Vagina (tissue), 2 donors: ENCODE measurements at regions not wholly inside any gene's neighbourhood (a gene's known extent, or its start where the extent isn't known, plus 50 kb on each side); places are given as distances from the start of the nearest gene placed in this dataset.
A peak's percentile ranks its signal among the peaks of the same experiment; 100 is the strongest.
"Not testable (repeated sequence)": the region's sequence is repeated elsewhere in the genome, so short reads cannot be mapped to it uniquely, and the experiment has no call there.

Source experiments
- DNase-seq, 2 donors: peaks; one replicate each; pipeline ENCODE4 v3.0.0-alpha.2; 2017; ENCODE audit errors: extremely low spot score in 2 of 2
- H3K27ac ChIP-seq: fragments of 200-600 bp; sonication (generic); one replicate; pipeline ENCODE4 v1.5.1; 2019
- H3K27me3 ChIP-seq: fragments of 200-600 bp; sonication (generic); one replicate; pipeline ENCODE4 v1.5.1; 2019
- H3K36me3 ChIP-seq, 2 donors: fragments of 200-600 bp; sonication (generic); one replicate each; pipeline ENCODE4 v1.5.1; 2017 to 2019
- H3K4me1 ChIP-seq: fragments of 200-600 bp; sonication (generic); one replicate; pipeline ENCODE4 v1.5.1; 2019
- H3K4me3 ChIP-seq, 2 donors: fragments of 200-600 bp; sonication (generic); 1 replicate in 1 of 2; 2 replicates in 1 of 2; pipeline ENCODE4 v1.5.1; 2016 to 2019
- H3K9me3 ChIP-seq: fragments of 200-600 bp; sonication (generic); one replicate; pipeline ENCODE4 v1.5.1; 2019
- POLR2A ChIP-seq, 2 donors: fragments of 450-650 bp; IDR thresholded peaks; one replicate each; pipeline ENCODE4 v1.6.1; 2017; ENCODE audit warnings: antibody characterized with exemption in 2 of 2, mild to moderate bottlenecking in 2 of 2, moderate library complexity in 2 of 2
- POLR2AphosphoS5 ChIP-seq, 2 donors: sonication (generic); formaldehyde crosslinking; IDR thresholded peaks; one replicate each; pipeline ENCODE4 v1.9.0; 2017; ENCODE audit warnings: antibody characterized with exemption in 2 of 2, mild to moderate bottlenecking in 2 of 2, low read depth in 1 of 2; ENCODE audit not compliant: insufficient read depth in 1 of 2
- intact Hi-C: fragments of 100-400 bp; cut with DNase I; formaldehyde crosslinking; loops from one replicate; pipeline ENCODE4 v1.15.1; 2023
- TF ChIP-seq, protein P1 (sequence below), 3 experiments: fragments of 450-650 bp in 2 of 3; fragments of 200-600 bp in 1 of 3; sonication (generic) in 1 of 3; IDR thresholded peaks; one replicate each; pipeline ENCODE4 v1.5.1; 2017 to 2019; ENCODE audit warnings: antibody characterized with exemption in 3 of 3, mild to moderate bottlenecking in 2 of 3, moderate library complexity in 2 of 3

DNA sequence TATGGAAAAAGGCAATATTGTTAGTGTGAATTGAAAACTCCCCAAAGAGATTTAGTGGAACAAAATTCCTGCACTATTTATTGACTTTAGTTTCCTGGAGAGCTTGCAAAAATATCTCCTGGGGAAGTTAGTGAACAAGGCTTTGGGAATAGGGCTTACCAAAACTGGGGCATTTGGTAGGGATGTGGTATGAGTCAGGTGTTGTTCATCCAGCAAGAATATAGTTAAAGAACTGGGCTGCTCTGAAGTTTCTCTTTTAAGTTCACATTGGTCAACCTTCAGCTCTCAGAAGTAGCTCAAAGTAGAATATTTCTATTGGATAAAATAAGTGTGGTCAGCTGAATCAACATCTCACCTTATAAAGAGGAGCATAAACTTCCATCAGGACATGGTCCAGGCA is 185.0 kb downstream of the CPE start:
- Histone ChIP-seq H3K4me3 (no peak overlapping the region), H3K4me1 (no peaks in the 10 kb centered on the region), H3K36me3 (no peaks in the 10 kb centered on the region), H3K27me3 (no peaks in the 10 kb centered on the region), H3K9me3 (no peaks in the 10 kb centered on the region), H3K27ac (no peak overlapping the region)
- intact Hi-C loops = no loop called here
- DNase-seq = no peak
- no peak for TF ChIP-seq POLR2AphosphoS5 (IDR thresholded peaks at IDR 0.05; ENCODE audit: insufficient read depth in 1 of 2, low read depth in 1 of 2)
- TF ChIP-seq, protein P1, sequence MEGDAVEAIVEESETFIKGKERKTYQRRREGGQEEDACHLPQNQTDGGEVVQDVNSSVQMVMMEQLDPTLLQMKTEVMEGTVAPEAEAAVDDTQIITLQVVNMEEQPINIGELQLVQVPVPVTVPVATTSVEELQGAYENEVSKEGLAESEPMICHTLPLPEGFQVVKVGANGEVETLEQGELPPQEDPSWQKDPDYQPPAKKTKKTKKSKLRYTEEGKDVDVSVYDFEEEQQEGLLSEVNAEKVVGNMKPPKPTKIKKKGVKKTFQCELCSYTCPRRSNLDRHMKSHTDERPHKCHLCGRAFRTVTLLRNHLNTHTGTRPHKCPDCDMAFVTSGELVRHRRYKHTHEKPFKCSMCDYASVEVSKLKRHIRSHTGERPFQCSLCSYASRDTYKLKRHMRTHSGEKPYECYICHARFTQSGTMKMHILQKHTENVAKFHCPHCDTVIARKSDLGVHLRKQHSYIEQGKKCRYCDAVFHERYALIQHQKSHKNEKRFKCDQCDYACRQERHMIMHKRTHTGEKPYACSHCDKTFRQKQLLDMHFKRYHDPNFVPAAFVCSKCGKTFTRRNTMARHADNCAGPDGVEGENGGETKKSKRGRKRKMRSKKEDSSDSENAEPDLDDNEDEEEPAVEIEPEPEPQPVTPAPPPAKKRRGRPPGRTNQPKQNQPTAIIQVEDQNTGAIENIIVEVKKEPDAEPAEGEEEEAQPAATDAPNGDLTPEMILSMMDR (IDR thresholded peaks at IDR 0.05) = no peak
- TF ChIP-seq POLR2A (IDR thresholded peaks at IDR 0.05) = no peak

DNA sequence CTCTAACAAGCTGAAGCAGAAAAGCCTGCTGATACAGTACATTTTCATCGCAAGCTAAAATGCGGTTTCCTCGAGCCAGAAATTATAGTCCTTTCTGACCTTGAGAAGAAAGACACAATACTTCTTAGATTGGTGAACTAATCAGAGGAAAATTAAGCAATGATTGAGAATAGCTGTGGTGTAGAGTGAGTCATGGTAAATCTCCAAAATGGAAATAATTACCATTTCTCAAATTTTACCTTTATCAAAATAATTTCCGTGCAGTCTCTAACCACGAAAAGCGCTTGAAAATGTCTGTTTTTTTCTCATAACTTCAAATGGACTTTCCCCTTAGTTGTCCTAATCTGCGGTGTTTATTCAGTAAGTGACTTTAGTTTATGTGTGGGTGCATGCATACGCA is 190.2 kb downstream of the CPE start:
- Histone ChIP-seq H3K36me3 (no peaks in the 10 kb centered on the region), H3K9me3 (no peaks in the 10 kb centered on the region), H3K27me3 (no peaks in the 10 kb centered on the region), H3K27ac (no peak overlapping the region), H3K4me3 (no peak overlapping the region), H3K4me1 (no peaks in the 10 kb centered on the region)
- TF ChIP-seq, protein P1 (IDR thresholded peaks at IDR 0.05) = no peak
- TF ChIP-seq POLR2AphosphoS5 (IDR thresholded peaks at IDR 0.05; ENCODE audit: insufficient read depth in 1 of 2, low read depth in 1 of 2) (no peak), POLR2A (IDR thresholded peaks at IDR 0.05) (no peak)
- DNase-seq = no peak
- intact Hi-C loops = no loop called here

DNA sequence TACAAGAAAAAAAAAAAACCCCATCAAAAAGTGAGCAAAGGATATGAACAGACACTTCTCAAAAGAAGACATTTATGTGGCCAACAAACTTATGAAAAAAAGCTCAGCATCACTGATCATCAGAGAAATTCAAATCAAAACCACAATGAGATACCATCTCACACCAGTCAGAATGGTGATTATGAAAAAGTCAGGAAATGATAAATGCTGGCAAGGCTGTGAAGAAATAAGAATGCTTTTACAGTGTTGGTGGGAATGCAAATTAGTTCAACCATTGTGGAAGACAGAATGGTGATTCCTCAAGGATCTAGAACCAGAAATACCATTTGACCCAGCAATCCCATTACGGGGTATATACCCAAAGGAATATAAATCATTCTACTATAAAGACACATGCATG is 192.7 kb downstream of the CPE start:
- H3K4me1 ChIP-seq, H3K9me3 ChIP-seq, H3K27me3 ChIP-seq, H3K36me3 ChIP-seq, DNase-seq, intact Hi-C loops, H3K4me3 ChIP-seq, H3K27ac ChIP-seq: not testable (repeated sequence)

DNA sequence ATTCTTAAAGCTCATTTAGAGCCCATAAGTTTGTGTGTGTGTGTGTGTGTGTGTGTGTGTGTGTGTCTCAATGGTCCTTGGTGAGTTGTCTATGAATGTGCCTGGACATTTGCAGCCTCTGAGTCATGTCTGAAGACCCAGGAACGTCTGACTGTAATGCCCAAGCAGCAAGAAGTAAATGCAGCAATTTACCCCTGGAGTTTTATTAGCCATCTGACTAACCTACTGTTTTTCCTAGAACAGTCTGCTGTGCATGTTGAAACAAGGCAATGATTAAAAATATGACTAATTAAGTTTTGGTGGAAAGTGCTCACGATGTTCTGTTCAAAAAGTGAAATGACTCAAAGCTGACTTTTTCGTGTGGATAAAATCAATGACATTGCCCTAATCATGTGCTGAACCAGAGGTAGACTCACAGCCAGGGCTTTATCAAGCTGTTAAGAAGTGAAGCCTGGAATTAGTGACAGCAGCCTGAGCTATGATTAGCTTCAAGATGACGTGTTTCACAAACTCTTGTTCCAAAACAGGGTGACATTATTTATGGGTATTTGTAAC is 201.6 kb downstream of the CPE start:
- H3K4me3 ChIP-seq = no peak overlapping the region
- intact Hi-C loops = no loop called here
- no peaks in the 10 kb centered on the region for H3K9me3 ChIP-seq
- no peaks in the 10 kb centered on the region for H3K36me3 ChIP-seq
- no peaks in the 10 kb centered on the region for H3K27me3 ChIP-seq
- H3K27ac ChIP-seq = no peak overlapping the region
- H3K4me1 ChIP-seq = no peaks in the 10 kb centered on the region
- TF ChIP-seq POLR2A (IDR thresholded peaks at IDR 0.05) (no peak), POLR2AphosphoS5 (IDR thresholded peaks at IDR 0.05; ENCODE audit: insufficient read depth in 1 of 2, low read depth in 1 of 2) (peak in 1 of 2 donors; percentile 61)
- DNase-seq = no peak

DNA sequence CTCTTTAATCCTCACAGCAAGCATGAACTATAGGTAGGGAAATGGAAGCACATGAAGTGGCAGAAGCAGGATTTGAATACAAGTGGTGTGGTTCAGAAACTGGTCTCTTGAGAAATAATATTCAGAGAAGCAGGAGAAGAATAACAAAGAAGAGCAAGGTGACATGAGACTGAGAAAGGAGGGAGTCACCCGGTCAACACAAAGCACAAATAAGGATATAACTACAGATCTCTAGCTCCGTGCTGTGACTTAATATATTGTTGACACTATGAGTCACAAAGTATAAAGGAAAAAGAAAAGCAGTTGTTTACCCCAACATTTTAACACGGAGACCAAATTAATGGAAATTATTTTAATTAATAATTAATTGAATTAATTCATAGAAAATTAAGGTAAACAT is 204.5 kb downstream of the CPE start:
- TF ChIP-seq POLR2A (IDR thresholded peaks at IDR 0.05) (no peak), POLR2AphosphoS5 (IDR thresholded peaks at IDR 0.05; ENCODE audit: insufficient read depth in 1 of 2, low read depth in 1 of 2) (no peak)
- TF ChIP-seq, protein P1 (IDR thresholded peaks at IDR 0.05) = no peak
- H3K36me3 ChIP-seq = no peaks in the 10 kb centered on the region
- H3K27ac ChIP-seq = no peak overlapping the region
- H3K9me3 ChIP-seq = no peaks in the 10 kb centered on the region
- no peak for DNase-seq
- no peaks in the 10 kb centered on the region for H3K27me3 ChIP-seq
- intact Hi-C loops = no loop called here
- H3K4me1 ChIP-seq = no peaks in the 10 kb centered on the region
- H3K4me3 ChIP-seq = no peak overlapping the region

DNA sequence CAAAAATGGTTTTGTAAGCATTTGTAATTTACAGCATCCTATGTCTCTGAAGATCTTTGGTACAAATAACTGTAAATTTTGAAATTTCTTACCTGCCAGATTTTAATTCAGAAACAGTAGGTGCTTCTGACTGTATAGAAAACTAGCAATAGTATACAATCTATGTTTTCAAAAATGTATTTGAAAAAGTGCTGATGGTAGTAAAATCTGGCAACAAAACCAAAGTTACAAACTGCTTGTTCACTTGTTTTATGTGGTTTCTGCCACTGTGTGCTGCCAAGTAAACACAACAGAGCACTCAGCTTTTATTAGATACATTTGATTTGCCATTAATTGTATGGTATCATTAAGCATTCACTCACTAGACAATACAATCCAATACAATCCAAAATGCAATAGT is 206.1 kb downstream of the CPE start:
- Histone ChIP-seq H3K27ac (no peak overlapping the region), H3K36me3 (no peaks in the 10 kb centered on the region), H3K27me3 (no peaks in the 10 kb centered on the region), H3K4me1 (no peaks in the 10 kb centered on the region), H3K9me3 (no peaks in the 10 kb centered on the region), H3K4me3 (no peak overlapping the region)
- intact Hi-C loops = no loop called here
- DNase-seq = no peak
- TF ChIP-seq, protein P1 (IDR thresholded peaks at IDR 0.05) = no peak
